Astrocyte of the spinal cord (primary cell): ENCODE measurements at regions not wholly inside any gene's neighbourhood (a gene's known extent, or its start where the extent isn't known, plus 50 kb on each side); places are given as distances from the start of the nearest gene placed in this dataset.

Source experiments
- DNase-seq: peaks from one replicate; pipeline ENCODE4 v3.0.0; 2011; ENCODE audit warnings: low read depth, low spot score
- H3K4me3 ChIP-seq: 2 replicates; pipeline ENCODE4 v1.5.1; 2011; ENCODE audit warnings: low read depth, mild to moderate bottlenecking, low read length, moderate library complexity
- CTCF ChIP-seq: IDR thresholded peaks from 2 replicates; pipeline ENCODE4 v1.5.1; 2012; ENCODE audit warnings: low read depth, mild to moderate bottlenecking, low read length, inconsistent platforms
- in situ Hi-C: cut with HindIII; loops from 2 replicates; pipeline ENCODE4 v1.10.0; 2017; ENCODE audit warnings: low sequenced_read_pairs

GRCh38 chr6:72457738-72458137 lies 164.1 kb upstream of the KCNQ5 start:
- in situ Hi-C loops: no loop called here
- no peak for DNase-seq
- H3K4me3 ChIP-seq: no peak overlapping the region
- no peak for TF ChIP-seq CTCF

- no peak overlapping the region for H3K4me3 ChIP-seq
- DNase-seq: no peak
- no peak for TF ChIP-seq CTCF
- in situ Hi-C loops: no loop called here
These were observed 163.3 kb upstream of the KCNQ5 start for GRCh38 chr6:72458521-72458920.

- no peak overlapping the region for H3K4me3 ChIP-seq
- TF ChIP-seq CTCF: no peak
- peak; percentile 60 for DNase-seq
- in situ Hi-C loops: no loop called here
These were observed 160.7 kb upstream of the KCNQ5 start for GRCh38 chr6:72461144-72461543.

GRCh38 chr6:72464246-72464645 lies 157.6 kb upstream of the KCNQ5 start:
- in situ Hi-C loops: no loop called here
- no peak overlapping the region for H3K4me3 ChIP-seq
- DNase-seq: peak; percentile 43
- TF ChIP-seq CTCF: no peak

- in situ Hi-C loops: no loop called here
These were observed 156.8 kb upstream of the KCNQ5 start for GRCh38 chr6:72464791-72465691.

GRCh38 chr6:72466471-72466870 lies 155.4 kb upstream of the KCNQ5 start:
- no peak for TF ChIP-seq CTCF
- DNase-seq: no peak
- in situ Hi-C loops: no loop called here
- no peak overlapping the region for H3K4me3 ChIP-seq

More at GRCh38 chr6:72464791-72465691, 156.8 kb upstream of the KCNQ5 start:
- TF ChIP-seq CTCF: no peak
- DNase-seq: peak; percentile 83
- no peak overlapping the region for H3K4me3 ChIP-seq
